ENCODE measurements at regions not wholly inside any gene's neighbourhood (a gene's known extent, or its start where the extent isn't known, plus 50 kb on each side); places are given as distances from the start of the nearest gene placed in this dataset.
"Not testable (repeated sequence)": the region's sequence is repeated elsewhere in the genome, so short reads cannot be mapped to it uniquely, and the experiment has no call there.

GRCh38 chr2:215796140-215796855 lies 217.1 kb downstream of the MREG start:
- DNase-seq (ENCODE audit: low read depth in 2 of 2), result peak in 1 of 2 donors; percentile 61

DNA sequence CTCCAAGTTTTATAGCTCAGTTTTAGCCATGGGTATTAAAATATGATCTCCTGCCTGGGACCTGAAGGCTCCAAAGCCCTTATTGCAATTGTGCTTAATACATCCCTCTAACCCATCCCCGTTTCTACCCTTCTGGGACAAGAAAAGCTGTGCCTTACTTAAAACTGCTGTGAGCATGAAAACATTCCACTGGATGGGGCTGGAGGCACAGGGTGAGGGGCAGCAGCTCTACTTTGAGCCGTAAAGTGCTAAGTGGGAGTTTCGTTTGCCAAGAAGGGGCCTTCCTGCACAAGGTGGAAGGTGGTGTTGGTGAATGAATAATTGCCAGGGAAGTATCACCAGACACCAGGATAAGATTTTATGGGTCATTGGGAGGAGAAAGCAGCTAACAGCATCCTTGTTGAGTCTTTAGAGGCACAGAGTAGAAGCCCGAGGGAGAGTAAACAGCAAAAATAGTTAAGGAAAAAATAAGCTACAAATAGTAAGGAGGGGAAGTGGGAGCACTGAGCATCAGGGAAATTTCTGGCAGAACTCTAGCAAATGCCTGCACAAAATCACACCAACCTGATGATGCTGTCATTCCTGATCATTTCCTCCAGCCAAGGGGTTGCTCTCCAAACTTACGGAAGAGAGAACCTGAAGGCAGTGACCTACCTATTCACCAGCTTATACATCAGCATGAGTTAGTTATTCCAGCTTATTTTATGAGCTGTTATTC lies 218.4 kb downstream of the MREG start:
- DNase-seq (ENCODE audit: low read depth in 2 of 2), result no peak

DNA sequence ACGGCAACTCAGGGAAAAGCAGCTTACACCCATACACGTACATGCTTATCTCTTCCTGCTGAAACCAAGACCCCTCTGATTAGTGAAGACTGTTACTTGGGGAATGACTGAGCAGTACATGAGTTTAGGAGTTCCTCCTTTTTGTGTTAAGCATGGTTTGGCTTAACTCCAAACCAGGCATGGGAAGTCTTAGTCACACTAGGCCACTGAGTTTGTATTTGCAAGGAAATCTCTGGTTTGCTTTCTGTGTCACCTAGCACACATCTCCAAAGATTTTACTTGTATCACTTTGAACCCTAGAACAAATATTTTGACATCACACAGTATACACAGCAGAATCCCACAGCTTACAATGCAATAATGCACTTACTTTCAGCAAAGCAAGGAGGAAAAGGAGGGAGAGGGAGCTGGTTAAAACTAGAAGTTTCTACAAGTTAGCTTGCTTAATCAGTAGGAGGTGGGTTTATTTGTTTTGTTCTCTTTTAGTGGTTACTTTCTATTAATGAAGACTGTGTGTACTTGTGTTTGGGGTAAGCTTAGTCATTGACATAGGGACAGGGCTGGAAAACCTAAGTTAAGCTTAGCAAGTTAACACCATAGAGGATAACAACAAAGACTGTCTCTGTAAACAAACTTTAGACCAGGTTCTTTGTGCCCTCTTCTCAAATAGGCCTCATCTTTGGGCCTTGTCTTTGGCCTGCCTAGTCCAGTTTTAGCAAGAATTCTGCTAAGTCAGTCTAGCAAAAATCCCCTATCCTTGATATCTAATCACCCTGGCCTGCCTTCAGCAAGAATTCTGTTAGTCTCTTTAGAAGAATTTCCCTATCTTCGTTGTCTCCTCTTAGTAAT lies 219.4 kb downstream of the MREG start:
- DNase-seq (ENCODE audit: low read depth in 2 of 2), result peak; percentile 30 to 93

DNA sequence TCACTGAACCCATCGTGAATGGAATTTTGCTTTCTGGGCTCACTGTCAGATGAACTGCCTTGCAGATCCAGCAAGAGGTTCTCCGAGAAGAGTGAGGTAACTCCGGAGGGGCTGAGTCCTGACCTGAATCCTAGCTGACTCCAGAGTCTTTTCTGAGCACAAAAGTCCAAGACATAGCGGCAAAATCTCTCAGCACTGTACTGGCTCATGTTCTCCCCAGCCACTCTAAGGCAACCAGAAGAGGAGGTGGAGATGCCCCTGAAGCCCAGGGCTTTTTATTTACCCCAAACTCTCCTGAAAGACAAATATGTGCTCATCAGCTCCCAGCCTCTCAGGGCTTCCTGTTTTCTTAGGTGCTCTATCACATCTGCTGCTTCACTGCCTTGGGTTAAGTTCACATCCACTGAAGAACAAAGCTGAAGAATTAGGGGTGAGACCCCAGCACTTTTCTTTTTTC lies 221.8 kb downstream of the MREG start:
- peak in 1 of 2 donors; percentile 38 for DNase-seq (ENCODE audit: low read depth in 2 of 2)

DNA sequence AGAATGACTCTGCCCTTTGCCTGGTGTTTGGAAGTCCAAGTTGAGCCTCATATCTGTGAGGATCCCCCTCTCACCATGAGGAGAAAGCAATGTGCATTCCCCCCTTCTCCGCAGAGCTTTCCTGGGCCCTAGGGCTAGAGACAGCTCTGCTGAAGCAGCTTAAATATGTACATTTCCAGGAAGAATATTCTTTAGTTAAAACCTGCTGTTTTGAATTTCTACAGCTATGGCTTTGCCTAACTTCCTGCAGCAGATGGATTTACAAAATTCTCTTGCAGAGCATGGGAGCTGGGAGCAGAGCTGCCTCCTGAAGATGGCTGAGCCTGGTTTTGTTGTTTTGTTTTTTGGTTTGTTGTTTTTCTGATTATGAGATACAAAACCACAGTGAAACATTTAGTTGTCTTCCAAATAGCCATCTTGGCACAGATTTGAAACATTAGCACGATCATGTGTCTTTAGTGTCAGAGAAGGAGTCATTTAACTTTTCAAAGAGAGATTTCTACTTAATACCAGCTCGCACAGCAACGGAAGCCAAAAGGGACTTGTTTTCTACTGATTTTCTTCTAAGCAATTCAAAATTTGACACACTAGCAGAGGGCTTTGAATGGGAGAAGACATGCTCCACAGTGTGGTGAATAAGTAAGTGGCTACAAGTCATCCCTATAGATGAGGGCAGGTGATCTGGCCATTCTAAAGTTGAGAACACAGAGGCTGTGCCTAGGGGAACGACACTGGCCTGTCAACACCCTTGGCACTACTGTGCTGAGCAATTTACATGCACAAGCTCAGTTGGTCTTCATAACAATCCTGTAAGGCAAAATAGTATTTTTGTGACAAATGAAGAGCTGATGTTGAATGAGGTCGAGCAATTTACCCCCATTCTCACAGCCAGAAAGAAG lies 222.6 kb downstream of the MREG start:
- no peak for DNase-seq (ENCODE audit: low read depth in 2 of 2)

DNA sequence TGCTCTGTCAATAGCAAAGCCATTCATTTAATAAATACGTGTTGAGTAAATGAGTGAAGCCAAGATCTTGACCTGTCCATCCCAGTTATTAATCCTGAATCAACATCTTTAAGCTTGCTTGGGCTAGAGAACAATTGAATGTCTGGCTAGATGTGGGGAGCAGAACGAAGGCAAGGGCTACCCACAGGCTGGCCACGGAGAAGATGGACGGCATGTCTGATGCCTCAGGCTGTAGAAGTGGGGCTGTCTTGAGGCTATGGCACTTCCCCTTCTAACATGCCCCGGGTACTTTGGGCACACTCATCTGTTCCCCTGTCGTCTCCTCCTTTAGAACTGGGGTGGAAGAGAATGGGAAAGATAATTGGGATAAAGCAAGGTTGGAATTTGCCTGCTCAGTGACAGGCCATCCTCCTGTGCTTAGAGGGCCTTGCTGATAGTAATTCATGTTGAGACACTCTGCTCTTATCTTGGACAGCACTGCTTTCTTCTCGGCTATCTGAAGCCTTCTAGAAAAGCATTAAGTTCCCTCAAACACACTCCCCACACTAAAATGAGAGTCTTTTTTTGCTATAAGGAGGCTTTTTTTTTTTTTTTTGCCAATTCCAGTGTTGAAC lies 225.7 kb downstream of the MREG start:
- DNase-seq (ENCODE audit: low read depth in 2 of 2), result no peak

DNA sequence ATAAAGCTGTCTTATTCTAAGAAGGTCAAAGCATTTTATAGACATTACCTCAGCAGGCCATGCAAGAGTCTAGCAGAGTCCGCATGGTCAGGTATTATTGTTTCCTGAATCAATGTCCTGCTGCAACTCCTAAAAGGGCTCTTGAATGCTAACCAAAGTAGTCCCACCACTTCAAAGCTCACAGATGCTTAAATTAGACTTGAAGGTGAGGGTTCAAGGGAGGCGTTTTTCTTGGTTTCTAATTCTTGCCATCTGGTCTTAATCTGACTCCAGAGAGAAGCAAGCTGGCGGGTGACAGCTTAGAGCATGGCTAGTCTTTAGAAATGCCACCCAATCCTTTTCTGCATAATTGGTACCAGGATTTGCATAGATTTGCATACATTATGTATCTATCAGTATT lies 226.3 kb downstream of the MREG start:
- no peak for DNase-seq (ENCODE audit: low read depth in 2 of 2)

GRCh38 chr2:215784371-215784783 lies 229.0 kb downstream of the MREG start:
- DNase-seq (ENCODE audit: low read depth in 2 of 2), result no peak

- DNase-seq (ENCODE audit: low read depth in 2 of 2), result not testable (repeated sequence)
Observed at GRCh38 chr2:215783640-215784039, 229.7 kb downstream of the MREG start.

GRCh38 chr2:215782965-215783364 lies 230.4 kb downstream of the MREG start:
- DNase-seq (ENCODE audit: low read depth in 2 of 2), result no peak

GRCh38 chr2:215782295-215782694 lies 231.1 kb downstream of the MREG start:
- no peak for DNase-seq (ENCODE audit: low read depth in 2 of 2)

GRCh38 chr2:215780907-215781685 lies 232.3 kb downstream of the MREG start:
- no peak for DNase-seq (ENCODE audit: low read depth in 2 of 2)

DNA sequence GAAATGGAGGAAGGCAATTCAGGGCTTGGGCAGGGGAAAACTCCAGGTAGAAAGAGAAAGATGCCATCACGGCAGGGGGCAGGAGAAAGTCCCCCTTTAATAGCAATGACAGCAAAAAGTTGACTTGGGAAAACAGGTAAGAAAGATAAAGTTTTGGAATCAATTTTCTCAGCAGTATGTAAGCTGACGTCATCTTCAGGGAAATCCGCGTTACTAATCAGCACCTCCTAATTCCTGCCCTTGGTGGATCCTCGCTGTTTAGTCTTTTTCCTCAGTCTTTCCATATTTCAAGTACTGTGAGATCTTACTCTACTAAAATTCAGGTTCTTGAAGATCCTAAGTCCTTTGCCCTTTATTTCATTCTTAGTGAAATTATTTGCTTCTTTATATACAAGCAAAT lies 233.0 kb downstream of the MREG start:
- no peak for DNase-seq (ENCODE audit: low read depth in 2 of 2)

GRCh38 chr2:215779912-215780311 lies 233.4 kb downstream of the MREG start:
- DNase-seq (ENCODE audit: low read depth in 2 of 2), result no peak

DNA sequence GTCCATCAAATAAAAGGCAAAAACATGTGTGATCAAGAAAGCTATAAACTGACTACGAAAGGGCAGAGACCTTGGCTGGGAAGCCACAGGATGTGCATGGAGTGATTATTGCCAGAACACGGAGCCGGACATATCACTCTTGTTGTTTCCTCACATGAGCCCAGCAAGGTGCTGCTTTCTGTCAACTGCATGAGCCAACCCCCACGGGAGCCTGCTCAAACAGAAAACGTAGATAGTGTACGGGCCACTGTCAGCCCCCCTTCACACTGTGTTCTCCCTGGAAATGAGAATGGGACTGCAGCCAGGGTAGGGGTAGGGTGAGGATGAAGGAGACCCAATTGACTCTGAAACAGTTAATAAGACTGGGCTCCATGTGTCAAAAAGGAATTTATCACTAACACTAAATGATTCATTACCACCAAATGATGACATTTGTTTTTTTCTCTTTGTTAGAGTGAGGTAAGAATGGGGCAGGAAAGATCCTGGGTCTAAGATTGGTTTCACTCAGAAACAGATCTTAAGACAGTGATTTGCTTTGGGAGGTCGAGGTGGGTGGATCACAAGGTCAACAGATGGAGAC lies 235.8 kb downstream of the MREG start:
- peak; percentile 31 to 47 for DNase-seq (ENCODE audit: low read depth in 2 of 2)

GRCh38 chr2:215775106-215775505 lies 238.2 kb downstream of the MREG start:
- DNase-seq (ENCODE audit: low read depth in 2 of 2), result no peak

DNA sequence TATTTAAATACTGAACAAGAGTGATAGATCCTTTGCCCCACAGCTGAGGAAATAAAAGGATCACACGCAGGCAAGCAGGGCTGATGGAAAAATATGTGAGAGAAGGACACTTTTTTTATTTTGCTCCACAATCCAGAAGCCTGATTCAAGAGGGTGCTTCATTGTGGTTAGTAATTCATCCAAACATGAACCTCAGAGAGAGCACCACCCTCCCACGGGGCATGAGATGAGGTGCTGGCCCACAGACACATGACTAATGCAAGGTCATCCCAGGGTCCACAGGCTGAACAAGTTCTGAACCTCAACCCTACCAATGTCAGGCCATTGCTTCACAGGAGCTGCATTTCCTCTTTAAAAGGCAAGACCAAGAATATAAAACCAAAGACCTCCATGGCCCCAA lies 239.6 kb downstream of the MREG start:
- no peak for DNase-seq (ENCODE audit: low read depth in 2 of 2)

GRCh38 chr2:215772634-215773563 lies 240.5 kb downstream of the MREG start:
- no peak for DNase-seq (ENCODE audit: low read depth in 2 of 2)

Data from dermis microvascular lymphatic vessel endothelial cell (primary cell).